Inflammatory macrophage (primary cell): ENCODE measurements at regions not wholly inside any gene's neighbourhood (a gene's known extent, or its start where the extent isn't known, plus 50 kb on each side); places are given as distances from the start of the nearest gene placed in this dataset.

Experiments
- DNase-seq, 2 donors: peaks; one replicate each; pipeline ENCODE4 v3.0.0-alpha.2; 2020 to 2022

DNA sequence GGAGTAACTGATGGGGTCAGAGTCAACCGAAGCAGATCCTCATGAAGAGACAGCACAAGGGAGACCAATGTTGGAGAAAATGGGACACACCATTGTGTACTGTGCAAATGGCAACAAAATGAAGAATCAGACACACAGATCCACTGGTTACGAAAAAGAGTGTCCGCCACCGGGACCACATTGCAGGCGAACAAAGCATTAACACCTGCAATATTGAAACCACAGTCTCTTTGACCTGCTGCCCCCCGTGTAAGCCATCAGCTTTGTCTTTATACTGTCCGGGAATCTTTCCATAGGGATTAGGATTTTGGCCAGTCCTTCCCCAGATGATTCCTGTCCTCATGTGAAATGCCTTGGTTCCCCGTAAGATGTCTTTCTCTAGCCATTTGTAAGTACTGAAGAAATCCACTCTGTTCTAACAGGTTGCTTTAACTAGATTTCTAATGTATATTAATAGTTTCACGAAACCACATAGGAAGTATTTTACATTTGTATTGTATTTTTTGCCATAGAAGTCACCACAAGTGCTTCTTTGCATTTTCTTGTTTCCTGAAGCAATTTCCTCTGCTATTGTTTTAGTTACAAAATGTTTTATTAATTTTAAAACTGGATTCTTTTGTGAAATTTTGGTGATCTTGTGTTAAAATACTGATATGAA, 140.8 kb upstream of the NFE2L3 start:
- DNase-seq, result no peak

DNA sequence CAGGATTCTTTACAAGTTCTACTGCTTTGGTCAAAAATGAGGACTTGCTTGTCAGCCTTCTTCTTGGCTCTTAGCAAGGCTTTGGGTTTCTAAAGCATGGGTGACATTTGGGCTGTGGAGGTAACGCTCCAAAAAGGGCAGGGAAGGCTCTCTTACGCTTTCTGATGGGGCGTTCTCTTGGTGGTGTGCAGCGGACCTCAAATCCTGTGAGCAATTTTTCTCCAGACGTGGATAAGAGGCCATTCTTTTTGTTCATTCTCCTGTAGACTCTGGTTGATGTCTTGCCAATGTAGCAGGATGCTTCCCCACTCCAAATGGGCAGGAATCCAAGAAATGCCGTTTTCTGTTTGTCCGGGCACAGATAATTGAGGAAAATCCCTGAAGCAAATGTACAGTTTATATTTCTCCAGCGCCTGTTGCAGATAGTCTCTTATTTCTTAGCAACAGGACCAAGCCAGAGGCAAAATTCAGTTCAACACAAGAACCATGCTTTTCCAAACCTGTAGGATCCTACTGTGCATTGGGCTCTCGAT, 138.4 kb upstream of the NFE2L3 start:
- no peak for DNase-seq

DNA sequence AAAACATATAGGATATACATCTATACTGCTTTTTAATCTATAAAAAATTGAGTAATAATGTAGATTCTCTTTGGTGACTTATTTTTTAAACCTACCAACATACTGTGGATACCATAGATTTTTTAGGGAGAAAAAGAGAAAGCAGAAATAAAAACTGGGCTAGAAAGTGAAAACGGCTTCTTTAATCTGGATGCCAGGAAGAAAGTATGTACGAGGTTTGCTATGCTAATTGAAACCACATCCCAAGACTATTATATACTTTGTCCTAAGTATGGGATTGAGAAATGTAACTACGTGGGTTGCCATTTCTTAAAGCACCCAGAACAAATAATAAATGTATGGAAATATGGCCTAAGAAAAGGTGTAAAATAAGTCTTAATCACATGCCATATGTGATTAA, 129.0 kb upstream of the NFE2L3 start:
- DNase-seq, result no peak

DNA sequence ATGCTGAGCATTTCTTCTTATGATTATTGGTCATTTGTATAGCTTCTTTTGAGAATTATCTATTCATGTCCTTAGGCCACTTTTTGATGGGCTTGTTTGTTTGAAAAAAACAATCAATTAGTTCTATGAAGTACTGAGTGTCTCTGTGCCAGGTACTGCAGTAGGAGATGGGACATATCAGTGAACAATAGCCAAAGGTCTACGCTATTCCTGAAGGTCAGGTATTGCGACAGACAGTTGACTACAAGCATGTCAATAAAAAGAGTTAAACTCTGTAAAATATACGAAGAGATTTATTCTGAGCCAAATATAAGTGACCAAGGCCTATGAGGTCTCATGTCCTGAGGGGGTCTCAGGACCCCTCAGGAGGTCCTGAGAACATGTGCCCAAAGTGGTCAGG, 122.1 kb upstream of the NFE2L3 start:
- DNase-seq, result no peak

DNA sequence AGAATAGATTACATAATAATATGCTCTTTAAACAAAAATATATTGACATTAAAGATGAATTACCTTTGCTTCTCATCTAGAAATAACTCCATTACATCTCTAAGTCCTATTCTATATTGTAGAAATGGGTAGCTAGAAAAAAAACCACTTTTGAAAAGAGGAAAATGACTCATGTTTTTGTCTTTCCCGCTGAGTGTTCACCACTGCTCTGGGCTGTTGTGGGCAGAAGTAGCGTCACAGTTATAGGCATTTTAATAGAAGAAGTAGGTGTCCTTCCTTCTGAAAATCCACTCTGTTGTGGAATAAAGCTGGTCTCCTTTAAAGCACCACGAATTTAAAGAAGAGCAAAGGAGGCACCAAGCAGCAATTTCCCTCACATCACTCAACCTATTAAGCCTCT, 117.6 kb upstream of the NFE2L3 start:
- peak; percentile 49 to 56 for DNase-seq

DNA sequence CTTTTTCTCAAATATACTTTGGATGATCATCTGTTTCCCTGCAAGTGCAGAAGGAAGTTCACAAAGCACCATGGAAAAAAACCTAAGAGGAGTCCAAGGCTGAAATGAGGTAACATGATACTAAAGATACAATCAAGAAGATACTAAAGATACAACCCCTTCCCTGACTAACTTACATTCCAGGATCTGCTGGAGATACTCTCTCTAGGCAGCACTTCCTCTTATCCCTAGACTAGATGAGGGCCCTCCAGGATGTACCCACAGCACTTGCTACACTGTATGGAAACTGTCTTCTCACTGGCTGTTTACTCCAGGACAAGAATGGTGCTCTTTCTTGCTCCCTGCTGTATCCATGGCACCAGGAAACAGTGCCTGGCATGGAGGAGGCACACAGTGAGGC, 116.4 kb upstream of the NFE2L3 start:
- peak in 1 of 2 donors; percentile 6 for DNase-seq

DNA sequence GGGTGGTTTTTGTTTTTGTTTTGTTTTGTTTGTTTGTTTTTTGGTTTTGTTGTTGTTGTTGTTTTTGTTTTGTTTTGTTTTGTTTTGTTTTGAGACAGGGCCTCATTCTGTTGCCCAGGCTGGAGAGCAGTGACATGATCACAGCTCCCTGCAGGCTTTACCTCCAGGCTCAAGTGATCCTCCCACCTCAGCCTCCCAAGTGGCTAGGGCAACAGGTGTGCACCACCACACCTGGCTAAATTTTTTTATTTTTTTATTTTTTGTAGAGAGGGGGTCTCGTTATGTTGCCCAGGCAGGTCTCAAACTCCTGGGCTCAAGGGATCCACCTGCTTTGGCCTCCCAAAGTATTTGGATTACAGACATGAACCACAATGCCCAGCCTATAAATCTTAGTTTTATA, 115.9 kb upstream of the NFE2L3 start:
- no peak for DNase-seq

DNA sequence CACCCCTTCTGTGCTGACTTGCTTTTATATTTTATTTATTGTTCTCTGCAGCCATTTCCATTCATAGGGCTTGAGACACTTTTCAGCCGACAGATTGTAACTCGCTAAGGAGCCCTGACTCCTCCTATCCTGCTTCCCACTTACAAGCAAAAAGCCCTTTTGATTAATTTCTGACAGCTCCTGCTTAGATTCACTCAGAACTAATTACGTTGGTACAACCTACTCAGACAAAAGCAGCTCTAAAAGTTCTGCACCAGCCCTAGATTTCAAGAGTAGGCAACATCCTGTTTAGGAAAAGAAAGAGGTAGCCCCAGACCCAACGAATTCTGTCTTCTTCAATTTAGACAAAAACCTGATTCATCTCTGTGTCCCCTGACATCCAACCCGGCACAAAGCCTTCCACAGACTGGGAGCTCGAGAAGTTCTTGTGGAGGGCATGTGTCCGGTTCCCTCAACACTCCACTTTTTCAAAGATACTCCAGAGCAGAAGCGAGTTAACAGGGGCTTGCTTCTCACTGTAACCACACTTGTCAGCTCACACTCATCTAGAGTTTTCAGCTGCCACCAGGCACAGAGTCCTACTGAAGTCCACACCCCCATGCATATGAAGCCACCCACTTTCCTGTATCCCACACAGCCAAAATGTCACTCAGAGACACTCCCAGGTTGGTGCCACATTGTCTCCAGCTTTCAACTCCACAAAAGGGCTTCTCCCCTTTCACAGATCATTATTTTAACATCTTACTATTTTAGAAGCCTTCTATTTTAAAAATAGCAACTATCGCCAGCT, 113.6 kb upstream of the NFE2L3 start:
- DNase-seq, result no peak

DNA sequence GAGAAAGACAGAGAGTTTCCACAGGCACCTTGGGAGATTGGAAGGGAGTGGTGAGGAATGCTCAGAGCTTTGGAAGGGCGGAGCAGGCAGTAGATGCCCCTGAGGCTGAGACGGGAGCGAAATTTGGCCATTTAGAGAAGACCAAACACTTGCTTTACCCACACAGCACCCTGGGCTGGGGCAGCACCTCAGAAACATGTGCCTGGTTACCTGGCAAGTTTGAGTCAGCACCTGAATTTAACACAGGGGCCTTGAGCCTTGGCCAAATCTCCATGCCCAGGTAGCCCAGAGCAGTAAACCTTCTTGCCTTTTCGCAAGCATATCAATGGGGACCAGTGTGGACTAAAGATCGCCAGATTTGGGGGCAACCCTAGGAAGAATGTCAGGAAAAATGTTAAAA, 111.9 kb upstream of the NFE2L3 start:
- DNase-seq, result no peak

DNA sequence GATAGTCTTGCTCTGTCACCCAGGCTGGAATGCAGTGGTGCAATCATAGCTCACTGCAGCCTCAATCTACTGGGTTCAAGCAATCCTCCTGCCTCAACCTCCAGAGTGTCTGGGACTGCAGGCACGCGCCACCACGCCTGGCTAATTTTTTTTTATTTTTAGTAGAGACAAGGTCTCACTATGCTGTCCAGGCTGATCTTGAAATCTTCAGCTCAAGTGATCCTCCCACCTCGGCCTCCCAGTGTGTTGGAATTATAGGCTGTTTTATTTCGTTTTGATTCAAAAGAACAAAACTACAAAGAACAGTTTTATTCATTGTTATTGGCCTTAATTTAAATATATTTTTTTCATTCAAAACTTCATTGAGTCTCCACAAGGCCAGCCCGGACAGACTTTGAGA, 109.8 kb upstream of the NFE2L3 start:
- DNase-seq, result no peak

DNA sequence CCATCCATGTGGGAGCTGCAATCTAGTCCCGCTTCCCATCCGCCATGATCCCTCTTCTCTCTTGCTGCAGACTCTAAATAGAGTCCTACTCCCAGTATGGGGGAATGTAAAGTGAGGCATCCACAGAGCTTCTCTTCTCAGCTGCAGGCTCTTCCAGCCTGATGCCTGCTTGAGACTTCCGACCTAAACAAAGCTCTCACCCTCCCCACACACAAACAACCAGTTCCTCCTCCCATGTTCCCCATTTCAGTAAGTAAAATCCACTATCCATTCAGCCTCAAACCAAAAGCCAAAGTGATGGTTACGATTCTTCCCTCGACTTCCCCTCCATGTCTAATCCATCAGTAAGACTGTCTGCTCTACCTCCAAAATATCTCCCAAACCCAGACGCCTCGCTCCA, 108.2 kb upstream of the NFE2L3 start:
- DNase-seq, result peak; percentile 34 to 62

DNA sequence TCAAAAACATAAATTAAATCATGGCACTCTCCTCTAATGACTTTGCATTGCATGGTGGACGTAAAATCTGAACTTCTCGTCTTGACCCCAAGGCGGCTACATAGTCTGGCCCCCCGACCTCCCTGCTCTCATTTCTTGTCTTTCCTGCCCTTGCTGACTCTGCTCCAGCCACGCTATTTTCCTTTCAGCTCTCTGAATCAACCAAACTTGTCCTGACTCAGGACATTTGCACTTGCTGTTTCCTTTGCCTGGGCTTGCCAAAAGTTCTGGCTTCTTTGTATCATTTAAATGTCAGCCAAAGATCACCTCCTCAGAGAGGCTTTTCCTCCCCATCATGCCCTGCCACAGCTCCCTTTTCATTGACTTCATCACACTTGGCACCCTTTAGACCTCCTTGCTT, 107.7 kb upstream of the NFE2L3 start:
- DNase-seq, result no peak

DNA sequence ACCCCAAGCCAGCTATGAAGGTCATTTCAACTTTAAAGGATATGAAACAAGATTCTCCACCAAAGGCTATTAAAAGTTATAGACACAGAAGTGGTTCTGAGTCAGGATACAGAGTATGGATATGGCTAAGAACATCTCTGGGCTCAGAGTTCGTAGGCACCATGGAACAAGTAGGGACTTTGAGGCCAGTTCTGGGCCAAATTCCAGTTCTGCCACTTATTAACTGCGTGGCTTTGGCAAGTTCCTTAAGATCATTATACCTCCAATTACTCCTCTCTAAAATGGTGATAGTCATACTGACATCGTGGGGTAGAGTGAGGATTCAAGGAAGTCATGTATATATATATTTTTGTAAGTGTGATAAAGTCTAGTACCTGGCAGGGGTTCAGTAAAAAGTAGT, 105.8 kb upstream of the NFE2L3 start:
- DNase-seq, result no peak

DNA sequence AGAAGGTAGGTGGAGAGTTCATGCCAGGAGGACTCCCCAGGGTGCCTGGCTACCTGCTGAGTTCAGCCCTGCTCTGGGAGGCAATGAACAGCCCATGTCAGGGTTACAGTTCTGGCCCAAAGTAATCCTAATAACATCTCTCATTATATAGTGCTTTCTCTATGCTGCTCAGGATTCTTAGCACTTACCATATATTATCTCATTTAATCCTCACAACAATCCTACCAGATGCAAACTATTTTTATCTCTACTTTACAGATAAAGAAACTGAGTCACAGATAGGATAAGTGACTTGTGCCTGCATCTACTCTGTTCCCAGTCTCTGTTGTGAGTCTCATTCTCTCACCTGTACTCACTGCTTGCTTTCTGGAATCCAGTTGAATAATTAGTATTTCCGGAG, 105.1 kb upstream of the NFE2L3 start:
- no peak for DNase-seq

DNA sequence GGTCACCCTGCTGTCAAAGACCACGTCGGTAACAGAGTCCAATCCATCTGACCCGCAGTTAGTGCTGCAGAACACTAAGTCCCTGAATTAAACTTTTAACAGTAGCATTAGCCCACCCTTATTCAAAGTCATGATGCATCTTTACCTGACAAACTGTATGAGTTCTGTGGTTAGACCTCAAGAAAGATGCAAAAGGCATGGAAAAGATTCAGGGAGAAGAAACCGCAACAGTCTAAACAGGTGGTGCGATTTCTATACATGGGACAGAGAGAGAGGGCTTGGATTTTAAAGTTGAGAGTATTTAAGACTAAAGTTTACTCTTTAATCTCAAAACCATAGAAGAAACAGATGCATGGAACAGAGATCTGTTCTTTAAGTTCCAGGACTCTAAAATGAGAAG, 103.3 kb upstream of the NFE2L3 start:
- no peak for DNase-seq

DNA sequence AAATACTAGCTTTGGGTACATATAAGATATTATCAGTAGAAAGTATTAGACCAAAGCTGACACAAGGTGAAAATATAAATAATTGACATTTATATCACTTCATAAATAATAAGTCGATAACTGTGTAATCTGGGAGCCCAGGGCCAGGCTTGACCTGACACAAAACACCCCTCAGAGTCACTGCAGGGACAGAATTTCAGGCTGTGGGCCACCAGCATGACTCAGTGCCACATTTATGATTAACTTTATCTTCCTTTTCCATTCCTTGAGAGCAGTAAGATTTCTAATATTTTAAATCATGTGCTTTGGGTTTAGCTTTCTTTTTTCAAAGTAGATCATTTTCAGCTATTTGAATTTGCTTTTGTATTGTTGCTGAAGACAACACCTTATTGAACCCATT, 102.9 kb upstream of the NFE2L3 start:
- DNase-seq, result no peak

DNA sequence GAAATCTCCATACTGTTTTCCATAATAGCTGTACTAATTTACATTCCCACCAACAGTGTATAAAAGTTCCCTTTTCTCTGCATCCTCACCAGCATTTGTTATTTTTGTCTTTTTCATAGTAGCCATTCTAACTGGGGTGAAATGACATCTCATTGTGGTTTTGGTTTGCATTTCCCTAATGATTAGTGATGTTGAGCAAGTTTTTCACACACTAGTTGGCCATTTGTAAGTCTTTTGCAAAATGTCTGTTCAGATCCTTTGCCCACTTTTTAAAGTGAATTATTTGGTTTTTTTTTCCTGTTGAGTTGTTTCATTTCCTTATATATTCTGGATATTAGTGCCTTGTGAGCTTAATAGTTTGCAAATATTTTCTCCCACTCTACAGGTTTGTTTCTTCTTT, 101.0 kb upstream of the NFE2L3 start:
- peak; percentile 24 to 72 for DNase-seq

DNA sequence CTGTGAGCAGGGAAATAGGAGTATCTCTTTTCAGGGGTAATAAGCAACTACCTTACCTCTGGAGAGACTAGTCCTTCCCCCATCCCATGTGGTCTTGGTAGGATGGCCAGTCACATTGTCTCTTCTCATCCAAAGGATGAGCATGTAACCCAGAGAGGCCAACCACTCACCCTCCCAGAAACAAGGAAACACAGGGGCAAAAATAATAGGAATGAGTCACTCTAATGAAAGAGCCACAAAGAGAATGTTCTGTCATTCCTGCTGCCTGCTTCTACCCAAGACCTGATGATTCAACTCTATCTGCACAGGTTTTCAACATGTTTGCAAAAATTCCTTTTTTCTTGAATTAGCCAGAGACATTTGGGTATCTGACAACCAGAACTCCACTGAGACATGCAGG, 99.3 kb upstream of the NFE2L3 start:
- no peak for DNase-seq

DNA sequence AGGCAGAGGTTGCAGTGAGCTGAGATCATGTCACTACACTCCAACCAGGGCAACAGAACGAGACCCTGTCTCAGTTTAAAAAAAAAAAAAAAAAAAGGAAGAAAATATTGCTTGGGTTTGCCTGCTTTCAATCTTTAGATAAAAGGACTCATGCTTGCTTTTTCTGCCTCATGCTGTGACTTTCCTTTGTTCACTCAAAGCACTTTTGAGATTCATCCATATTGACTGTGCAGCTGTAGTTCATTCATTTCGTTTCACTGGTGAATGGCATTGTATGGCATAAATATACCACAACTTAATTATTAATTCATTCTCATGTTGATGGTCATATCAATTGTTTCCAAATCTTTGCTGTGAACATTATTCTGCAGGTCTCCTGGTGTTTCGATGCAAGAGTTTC, 97.6 kb upstream of the NFE2L3 start:
- no peak for DNase-seq

DNA sequence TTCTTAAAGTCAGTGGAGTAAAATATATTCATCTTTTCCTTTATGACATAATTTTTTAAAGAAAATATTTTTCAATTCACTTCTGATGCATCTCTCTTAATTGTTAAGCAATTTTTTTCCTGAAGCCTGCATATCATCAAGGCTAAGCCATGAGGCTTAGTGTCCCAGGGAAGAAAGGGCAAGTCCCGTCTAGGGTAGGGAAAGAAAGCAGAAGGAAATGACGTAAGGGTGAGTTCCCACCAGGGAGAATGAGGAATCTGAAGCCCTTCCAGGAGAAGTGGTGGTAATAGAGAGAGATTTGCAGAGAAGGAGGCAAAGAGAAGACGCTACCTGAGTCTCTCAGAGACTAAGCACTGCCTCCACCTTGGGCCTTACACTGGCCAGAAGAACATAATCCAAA, 96.8 kb upstream of the NFE2L3 start:
- peak in 1 of 2 donors; percentile 11 for DNase-seq

DNA sequence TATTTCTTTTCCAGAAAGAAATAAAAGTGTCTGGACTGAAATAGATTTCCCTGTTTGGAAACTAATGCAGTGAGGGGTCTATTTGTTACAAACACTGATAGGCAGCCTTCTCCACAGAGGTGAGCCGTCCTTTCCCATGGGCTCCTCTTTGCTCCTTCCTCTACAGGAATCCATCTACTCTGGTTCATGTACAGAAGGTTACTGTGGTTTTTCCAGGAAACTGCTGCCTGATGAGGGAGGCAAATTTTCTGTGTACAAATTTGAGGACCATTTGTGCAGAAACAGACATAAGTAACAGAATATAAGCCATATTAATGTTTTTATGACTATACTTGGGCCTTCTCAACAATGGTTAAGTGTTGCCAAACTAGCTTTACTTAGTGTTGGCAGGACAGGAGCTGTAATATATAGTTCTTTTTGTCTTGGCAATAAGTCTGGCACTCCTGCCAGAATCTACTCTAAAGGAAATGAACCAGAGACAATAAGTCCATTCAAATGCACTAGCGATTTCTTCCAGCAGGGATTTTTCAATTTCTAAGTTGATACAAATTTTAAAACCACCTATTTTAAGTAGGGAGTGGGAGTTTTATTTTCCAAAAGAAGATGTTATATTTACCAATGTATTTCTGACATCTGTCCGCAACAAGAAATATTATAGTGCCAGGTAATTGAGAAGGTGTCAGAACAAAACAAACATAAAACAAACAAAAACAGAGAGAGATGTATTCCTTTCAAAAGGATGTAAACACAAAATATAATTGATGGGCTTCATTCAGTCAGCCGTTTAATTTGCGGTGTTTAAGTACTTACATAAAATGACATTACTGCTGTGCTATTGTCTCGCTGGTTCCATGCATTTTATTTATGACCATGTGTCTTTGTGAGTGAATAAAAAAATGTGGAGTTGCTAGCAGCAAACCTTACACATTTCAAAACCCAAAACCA, 91.0 kb upstream of the NFE2L3 start:
- no peak for DNase-seq

DNA sequence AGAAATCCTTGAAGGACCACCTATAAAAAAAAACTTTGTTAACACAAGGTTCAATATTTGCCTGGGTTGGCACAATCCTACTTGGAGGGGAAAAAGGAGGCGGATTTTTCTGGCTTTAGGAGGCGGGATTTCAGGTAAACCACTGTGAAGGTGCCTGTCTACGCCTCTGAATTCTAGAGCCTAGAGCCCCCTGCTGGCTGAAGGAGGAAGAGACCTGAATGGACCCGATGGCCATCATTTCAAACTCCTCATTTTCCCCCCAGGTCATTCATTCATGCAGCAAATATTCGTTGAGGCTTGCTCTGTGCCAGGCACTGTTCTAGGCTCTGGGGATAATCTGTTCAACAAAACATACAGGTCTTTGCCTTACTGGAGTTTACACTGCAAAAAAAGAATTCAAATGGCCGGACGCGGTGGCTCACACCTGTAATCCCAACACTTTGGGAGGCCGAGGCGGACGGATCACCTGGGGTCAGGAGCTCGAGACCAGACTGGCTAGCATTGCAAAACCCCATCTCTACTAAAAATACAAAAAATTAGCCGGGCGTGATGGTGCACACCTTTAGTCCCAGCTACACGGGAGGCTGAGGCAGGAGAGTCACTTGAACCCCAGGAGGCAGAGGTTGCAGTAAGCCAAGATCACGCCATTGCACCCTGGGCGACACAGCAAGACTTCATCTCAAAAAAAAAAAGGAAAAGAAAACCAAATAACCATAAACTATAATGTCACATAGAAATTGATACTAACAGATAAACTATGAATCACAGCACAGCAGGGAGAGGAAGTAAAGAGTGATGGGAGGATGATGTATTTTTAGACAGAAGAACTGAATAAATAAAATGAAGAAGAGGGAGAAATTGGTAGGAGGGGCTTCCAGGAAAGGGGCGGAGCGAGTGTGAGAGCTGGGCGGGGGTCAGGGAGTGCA, 90.1 kb upstream of the NFE2L3 start:
- peak; percentile 54 to 56 for DNase-seq
